ENCODE measurements at regions not wholly inside any gene's neighbourhood (a gene's known extent, or its start where the extent isn't known, plus 50 kb on each side); places are given as distances from the start of the nearest gene placed in this dataset.

- Histone ChIP-seq H3K9me3 (no peaks in the 10 kb centered on the region), H3K27ac (no peak overlapping the region), H3K36me3 (ENCODE audit: low read depth, missing control alignments) (no peaks in the 10 kb centered on the region), H3K4me3 (no peak overlapping the region), H3K27me3 (no peaks in the 10 kb centered on the region), H3K4me1 (no peaks in the 10 kb centered on the region)
- no peak for DNase-seq
- TF ChIP-seq CTCF (IDR thresholded peaks at IDR 0.05) (no peak), POLR2A (IDR thresholded peaks at IDR 0.05) (no peak)
- intact Hi-C loops (cut with DNase I; ENCODE audit: low total_unique reads), result no loop called here
Measured at GRCh38 chr11:25396847-25397246, 900.0 kb downstream of the LUZP2 start.

- intact Hi-C loops (cut with DNase I; ENCODE audit: low total_unique reads), result no loop called here
- Histone ChIP-seq H3K36me3 (ENCODE audit: low read depth, missing control alignments) (no peaks in the 10 kb centered on the region), H3K4me3 (no peak overlapping the region), H3K4me1 (no peaks in the 10 kb centered on the region), H3K9me3 (no peaks in the 10 kb centered on the region), H3K27me3 (no peaks in the 10 kb centered on the region), H3K27ac (no peak overlapping the region)
- 76 to 91% methylated on average over 1 of the region's 1 CpG for WGBS, 2 donors
- no peak for TF ChIP-seq CTCF (IDR thresholded peaks at IDR 0.05)
- TF ChIP-seq POLR2A (IDR thresholded peaks at IDR 0.05), result no peak
- no peak for DNase-seq
Measured at GRCh38 chr11:25408146-25408545, 911.3 kb downstream of the LUZP2 start.

- TF ChIP-seq CTCF (IDR thresholded peaks at IDR 0.05), result no peak
- TF ChIP-seq POLR2A (IDR thresholded peaks at IDR 0.05), result no peak
- Histone ChIP-seq H3K9me3 (no peaks in the 10 kb centered on the region), H3K4me1 (no peaks in the 10 kb centered on the region), H3K36me3 (ENCODE audit: low read depth, missing control alignments) (no peaks in the 10 kb centered on the region), H3K27ac (no peak overlapping the region), H3K4me3 (no peak overlapping the region), H3K27me3 (no peaks in the 10 kb centered on the region)
- intact Hi-C loops (cut with DNase I; ENCODE audit: low total_unique reads), result no loop called here
- no peak for DNase-seq
- 59 to 64% methylated on average over 3 of the region's 3 CpGs for WGBS, 2 donors
Measured at GRCh38 chr11:25415793-25416192, 916.1 kb upstream of the ANO3 start.

GRCh38 chr11:25423436-25424199, 908.3 kb upstream of the ANO3 start:
- H3K27me3 ChIP-seq, result no peaks in the 10 kb centered on the region
- H3K4me3 ChIP-seq, result no peak overlapping the region
- intact Hi-C loops (cut with DNase I; ENCODE audit: low total_unique reads), result no loop called here
- no peaks in the 10 kb centered on the region for H3K9me3 ChIP-seq
- no peak for DNase-seq
- 57 to 62% methylated on average over 9 of the region's 9 CpGs for WGBS, 2 donors
- no peak overlapping the region for H3K27ac ChIP-seq
- H3K36me3 ChIP-seq (ENCODE audit: low read depth, missing control alignments), result no peaks in the 10 kb centered on the region
- H3K4me1 ChIP-seq, result no peaks in the 10 kb centered on the region
- TF ChIP-seq CTCF (IDR thresholded peaks at IDR 0.05) (no peak), POLR2A (IDR thresholded peaks at IDR 0.05) (no peak)

- no peak for TF ChIP-seq POLR2A (IDR thresholded peaks at IDR 0.05)
- TF ChIP-seq CTCF (IDR thresholded peaks at IDR 0.05), result no peak
- Histone ChIP-seq H3K27me3 (no peaks in the 10 kb centered on the region), H3K4me1 (no peaks in the 10 kb centered on the region), H3K4me3 (no peak overlapping the region), H3K27ac (no peak overlapping the region), H3K9me3 (no peaks in the 10 kb centered on the region), H3K36me3 (ENCODE audit: low read depth, missing control alignments) (no peaks in the 10 kb centered on the region)
- 86 to 92% methylated on average over 2 of the region's 2 CpGs for WGBS, 2 donors
- DNase-seq, result no peak
- intact Hi-C loops (cut with DNase I; ENCODE audit: low total_unique reads), result no loop called here
Measured at GRCh38 chr11:25432376-25432775, 899.6 kb upstream of the ANO3 start.
